ENCODE measurements at regions not wholly inside any gene's neighbourhood (a gene's known extent, or its start where the extent isn't known, plus 50 kb on each side); places are given as distances from the start of the nearest gene placed in this dataset.

GRCh38 chr10:118488710-118489497 is 106.5 kb downstream of the PRLHR start:
- intact Hi-C loops (cut with DNase I), result no loop called here
- peaks cover 0 to 11% (median 0%) of the 10 kb centered on the region in 11 donors for H3K9me3 ChIP-seq
- H3K36me3 ChIP-seq, result no peaks in the 10 kb centered on the region
- H3K27me3 ChIP-seq, result no peaks in the 10 kb centered on the region
- 71 to 73% methylated on average over 7 of the region's 7 CpGs for WGBS, 2 donors
- no peak for TF ChIP-seq CTCF (IDR thresholded peaks at IDR 0.05)
- ATAC-seq (no peak), DNase-seq (no peak)
- no peak overlapping the region for H3K4me3 ChIP-seq
- H3K4me1 ChIP-seq, result no peaks in the 10 kb centered on the region
- no peak overlapping the region for H3K27ac ChIP-seq

GRCh38 chr10:118485641-118486040 is 109.8 kb downstream of the PRLHR start:
- Histone ChIP-seq H3K4me3 (no peak overlapping the region), H3K36me3 (no peaks in the 10 kb centered on the region), H3K27me3 (peaks cover 0 to 3% (median 0%) of the 10 kb centered on the region in 7 donors), H3K27ac (no peak overlapping the region), H3K9me3 (peaks cover 0 to 13% (median 0%) of the 10 kb centered on the region in 11 donors), H3K4me1 (no peaks in the 10 kb centered on the region)
- intact Hi-C loops (cut with DNase I), result no loop called here
- 93 to 95% methylated on average over 8 of the region's 8 CpGs for WGBS, 2 donors
- TF ChIP-seq CTCF (IDR thresholded peaks at IDR 0.05), result no peak
- DNase-seq (no peak), ATAC-seq (no peak)

GRCh38 chr10:118484152-118484871 is 111.1 kb downstream of the PRLHR start:
- ATAC-seq, result no peak
- Histone ChIP-seq H3K4me3 (no peak overlapping the region), H3K4me1 (no peaks in the 10 kb centered on the region), H3K27ac (no peak overlapping the region), H3K27me3 (peaks cover 0 to 3% (median 0%) of the 10 kb centered on the region in 7 donors), H3K36me3 (no peaks in the 10 kb centered on the region), H3K9me3 (peaks cover 0 to 9% (median 0%) of the 10 kb centered on the region in 11 donors)
- intact Hi-C loops (cut with DNase I), result no loop called here
- TF ChIP-seq CTCF (IDR thresholded peaks at IDR 0.05), result no peak
- 77 to 78% methylated on average over 5 of the region's 5 CpGs for WGBS, 2 donors
- no peak for DNase-seq

- no peak for DNase-seq
- intact Hi-C loops (cut with DNase I), result no loop called here
- no peak overlapping the region for H3K27ac ChIP-seq
- no peak overlapping the region for H3K4me3 ChIP-seq
- no peaks in the 10 kb centered on the region for H3K36me3 ChIP-seq
- no peaks in the 10 kb centered on the region for H3K4me1 ChIP-seq
- 77 to 80% methylated on average over 6 of the region's 6 CpGs for WGBS, 2 donors
- H3K9me3 ChIP-seq, result peaks cover 0 to 4% (median 0%) of the 10 kb centered on the region in 11 donors
- H3K27me3 ChIP-seq, result peaks cover 0 to 3% (median 0%) of the 10 kb centered on the region in 7 donors
- ATAC-seq, result no peak
- no peak for TF ChIP-seq CTCF (IDR thresholded peaks at IDR 0.05)
Measured at GRCh38 chr10:118483496-118483895, 112.0 kb downstream of the PRLHR start.

Measured in heart right ventricle (tissue), 16 donors.